ENCODE measurements at regions not wholly inside any gene's neighbourhood (a gene's known extent, or its start where the extent isn't known, plus 50 kb on each side); places are given as distances from the start of the nearest gene placed in this dataset.

DNA sequence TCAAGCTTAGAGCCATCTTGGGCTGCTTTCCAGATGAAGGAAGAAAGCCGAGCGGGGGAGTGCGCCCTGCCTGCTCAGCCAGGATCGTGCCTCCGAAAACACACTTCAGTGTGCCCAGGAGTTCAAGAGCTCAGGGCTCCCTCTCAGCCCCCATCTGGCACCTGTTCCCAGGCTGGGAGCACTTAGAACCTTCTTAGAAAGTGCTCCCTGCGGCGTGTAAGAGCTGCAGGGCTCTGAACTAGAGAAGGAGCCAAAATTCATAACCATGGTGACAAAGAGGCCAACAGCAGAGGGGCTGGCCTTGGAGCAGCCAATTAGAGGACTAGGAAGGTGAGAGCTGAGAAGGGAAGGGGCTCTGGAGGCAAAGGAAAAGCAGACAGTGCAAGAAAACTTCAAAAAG, 59.0 kb upstream of the TNRC6C start:
- Histone ChIP-seq H3K9ac (ENCODE audit: insufficient read depth, low read length) (no peak overlapping the region), H3K27me3 (ENCODE audit: control insufficient read depth, insufficient read depth, low read length) (peaks cover 3% of the 10 kb centered on the region)
- no peak for DNase-seq (ENCODE audit: low read depth in 2 of 2)

DNA sequence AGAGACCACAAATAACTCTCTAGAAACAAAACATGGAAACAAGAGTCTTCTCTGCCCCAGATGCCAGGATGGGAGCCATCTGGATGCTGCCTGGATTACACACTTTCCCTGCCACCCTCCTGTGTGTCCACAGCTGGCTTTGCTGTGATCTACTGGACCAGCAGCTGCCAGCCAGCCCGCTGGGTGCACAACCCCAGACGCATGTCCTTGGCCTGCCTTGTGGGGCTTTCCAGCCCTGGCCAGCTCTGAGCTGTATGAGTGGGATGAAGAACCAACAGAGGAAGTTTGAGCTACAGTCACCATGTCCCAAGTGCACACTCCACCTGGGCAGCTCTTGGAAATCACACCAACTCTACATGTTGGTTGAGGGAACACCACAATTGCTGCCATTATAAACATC, 57.0 kb upstream of the TNRC6C start:
- Histone ChIP-seq H3K9ac (ENCODE audit: insufficient read depth, low read length) (no peak overlapping the region), H3K36me3 (ENCODE audit: control insufficient read depth, insufficient read depth, low read length) (no peaks in the 10 kb centered on the region), H3K4me1 (ENCODE audit: control insufficient read depth, extremely low read depth, insufficient read depth, low read length) (no peaks in the 10 kb centered on the region), H3K9me3 (ENCODE audit: control insufficient read depth, insufficient read depth, low read depth, low read length) (no peaks in the 10 kb centered on the region), H2AFZ (ENCODE audit: low read length) (no peak overlapping the region), H3K4me2 (ENCODE audit: extremely low read depth, insufficient read depth, low read length) (no peak overlapping the region), H3K27me3 (ENCODE audit: control insufficient read depth, insufficient read depth, low read length) (peaks cover 7% of the 10 kb centered on the region), H4K20me1 (ENCODE audit: control insufficient read depth, extremely low read depth, insufficient read depth, low read length) (no peaks in the 10 kb centered on the region), H3K79me2 (ENCODE audit: control insufficient read depth, insufficient read depth, low read length) (no peaks in the 10 kb centered on the region), H3K27ac (ENCODE audit: insufficient read depth, low read length) (no peak overlapping the region), H3K4me3 (replicated peaks in 1 of 4; ENCODE audit: control extremely low read depth in 1 of 4, insufficient read depth in 1 of 4, low read depth in 3 of 4, low read length in 4 of 4) (no peak overlapping the region)
- TF ChIP-seq, protein P1, sequence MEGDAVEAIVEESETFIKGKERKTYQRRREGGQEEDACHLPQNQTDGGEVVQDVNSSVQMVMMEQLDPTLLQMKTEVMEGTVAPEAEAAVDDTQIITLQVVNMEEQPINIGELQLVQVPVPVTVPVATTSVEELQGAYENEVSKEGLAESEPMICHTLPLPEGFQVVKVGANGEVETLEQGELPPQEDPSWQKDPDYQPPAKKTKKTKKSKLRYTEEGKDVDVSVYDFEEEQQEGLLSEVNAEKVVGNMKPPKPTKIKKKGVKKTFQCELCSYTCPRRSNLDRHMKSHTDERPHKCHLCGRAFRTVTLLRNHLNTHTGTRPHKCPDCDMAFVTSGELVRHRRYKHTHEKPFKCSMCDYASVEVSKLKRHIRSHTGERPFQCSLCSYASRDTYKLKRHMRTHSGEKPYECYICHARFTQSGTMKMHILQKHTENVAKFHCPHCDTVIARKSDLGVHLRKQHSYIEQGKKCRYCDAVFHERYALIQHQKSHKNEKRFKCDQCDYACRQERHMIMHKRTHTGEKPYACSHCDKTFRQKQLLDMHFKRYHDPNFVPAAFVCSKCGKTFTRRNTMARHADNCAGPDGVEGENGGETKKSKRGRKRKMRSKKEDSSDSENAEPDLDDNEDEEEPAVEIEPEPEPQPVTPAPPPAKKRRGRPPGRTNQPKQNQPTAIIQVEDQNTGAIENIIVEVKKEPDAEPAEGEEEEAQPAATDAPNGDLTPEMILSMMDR (conservative IDR thresholded peaks at IDR 0.05 in 1 of 2, IDR thresholded peaks at IDR 0.05 in 1 of 2; ENCODE audit: low read depth in 1 of 2, low read length in 2 of 2): no peak
- TF ChIP-seq EZH2 (IDR thresholded peaks at IDR 0.05; ENCODE audit: low read length, missing control alignments): no peak
- DNase-seq (ENCODE audit: low read depth in 2 of 2): no peak

More for the DNA sequence above, 59.0 kb upstream of the TNRC6C start:
- TF ChIP-seq EZH2 (IDR thresholded peaks at IDR 0.05; ENCODE audit: low read length, missing control alignments): no peak
- TF ChIP-seq, protein P1 (conservative IDR thresholded peaks at IDR 0.05 in 1 of 2, IDR thresholded peaks at IDR 0.05 in 1 of 2; ENCODE audit: low read depth in 1 of 2, low read length in 2 of 2): no peak
- Histone ChIP-seq H4K20me1 (ENCODE audit: control insufficient read depth, extremely low read depth, insufficient read depth, low read length) (no peaks in the 10 kb centered on the region), H3K27ac (ENCODE audit: insufficient read depth, low read length) (no peak overlapping the region), H3K9me3 (ENCODE audit: control insufficient read depth, insufficient read depth, low read depth, low read length) (no peaks in the 10 kb centered on the region), H3K79me2 (ENCODE audit: control insufficient read depth, insufficient read depth, low read length) (no peaks in the 10 kb centered on the region), H2AFZ (ENCODE audit: low read length) (no peak overlapping the region), H3K36me3 (ENCODE audit: control insufficient read depth, insufficient read depth, low read length) (no peaks in the 10 kb centered on the region), H3K4me1 (ENCODE audit: control insufficient read depth, extremely low read depth, insufficient read depth, low read length) (no peaks in the 10 kb centered on the region), H3K4me2 (ENCODE audit: extremely low read depth, insufficient read depth, low read length) (no peak overlapping the region), H3K4me3 (replicated peaks in 1 of 4; ENCODE audit: control extremely low read depth in 1 of 4, insufficient read depth in 1 of 4, low read depth in 3 of 4, low read length in 4 of 4) (no peak overlapping the region)

DNA sequence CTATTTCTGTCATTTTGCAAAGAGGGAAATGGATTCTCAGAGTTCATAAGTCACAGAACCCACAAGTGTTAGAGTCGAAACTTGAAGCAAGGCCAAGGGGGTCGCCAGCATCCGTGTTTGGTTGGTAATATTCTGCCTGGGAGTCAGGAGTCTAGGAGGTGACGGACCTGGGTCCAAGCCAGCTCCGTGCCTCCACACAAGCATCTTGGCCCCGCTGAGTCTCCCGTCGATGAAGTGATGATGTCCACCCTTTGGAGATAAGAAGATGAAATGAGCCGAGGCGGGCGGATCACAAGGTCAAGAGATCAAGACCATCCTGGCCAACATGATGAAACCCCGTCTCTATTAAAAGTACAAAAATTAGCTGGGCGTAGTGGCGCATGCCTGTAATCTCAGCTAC, 53.2 kb upstream of the TNRC6C start:
- TF ChIP-seq, protein P1 (conservative IDR thresholded peaks at IDR 0.05 in 1 of 2, IDR thresholded peaks at IDR 0.05 in 1 of 2; ENCODE audit: low read depth in 1 of 2, low read length in 2 of 2): no peak
- no peak for TF ChIP-seq EZH2 (IDR thresholded peaks at IDR 0.05; ENCODE audit: low read length, missing control alignments)
- no peak overlapping the region for H3K4me3 ChIP-seq (replicated peaks in 1 of 4; ENCODE audit: control extremely low read depth in 1 of 4, insufficient read depth in 1 of 4, low read depth in 3 of 4, low read length in 4 of 4)
- H3K9me3 ChIP-seq (ENCODE audit: control insufficient read depth, insufficient read depth, low read depth, low read length): no peaks in the 10 kb centered on the region
- H3K9ac ChIP-seq (ENCODE audit: insufficient read depth, low read length): no peak overlapping the region
- no peaks in the 10 kb centered on the region for H3K79me2 ChIP-seq (ENCODE audit: control insufficient read depth, insufficient read depth, low read length)
- no peak overlapping the region for H3K27ac ChIP-seq (ENCODE audit: insufficient read depth, low read length)
- no peak for DNase-seq (ENCODE audit: low read depth in 2 of 2)
- no peaks in the 10 kb centered on the region for H3K36me3 ChIP-seq (ENCODE audit: control insufficient read depth, insufficient read depth, low read length)
- no peak overlapping the region for H3K4me2 ChIP-seq (ENCODE audit: extremely low read depth, insufficient read depth, low read length)
- H2AFZ ChIP-seq (ENCODE audit: low read length): no peak overlapping the region
- H3K4me1 ChIP-seq (ENCODE audit: control insufficient read depth, extremely low read depth, insufficient read depth, low read length): no peaks in the 10 kb centered on the region
- peaks cover 20% of the 10 kb centered on the region for H3K27me3 ChIP-seq (ENCODE audit: control insufficient read depth, insufficient read depth, low read length)
- H4K20me1 ChIP-seq (ENCODE audit: control insufficient read depth, extremely low read depth, insufficient read depth, low read length): no peaks in the 10 kb centered on the region
